HCT116 (cell line): ENCODE measurements at regions not wholly inside any gene's neighbourhood (a gene's known extent, or its start where the extent isn't known, plus 50 kb on each side); places are given as distances from the start of the nearest gene placed in this dataset.

Experiments
- ATAC-seq: fragments of 200-7000 bp; cut with Tn5 transposase; 2 replicates; pipeline ENCODE4 v1.9.1; 2020; ENCODE audit warnings: mild to moderate bottlenecking, moderate library complexity
- BruUV-seq: library from RNA; stranded (reverse); fragments of 400-500 nt; replicated peaks from 2 replicates; lab custom pipeline; 2021; lab: Mats Ljungman, UMichigan
- CTCF ChIA-PET: fragments of 300-600 bp; sonication (Branson Sonifier 250); formaldehyde crosslinking; loops from one replicate; lab custom pipeline; 2021; ENCODE audit warnings: antibody characterized with exemption; lab: Charles Lee
- POLR2A ChIA-PET: fragments of 300-600, 350-600 bp; sonication (Branson Sonifier 250); formaldehyde crosslinking; loops from one replicate; lab custom pipeline; 2021; ENCODE audit warnings: antibody characterized with exemption; lab: Charles Lee
- RAD21 ChIA-PET, 2 experiments: fragments of 300-600 bp; sonication (Branson Sonifier 250); formaldehyde crosslinking; loops; one replicate each; lab custom pipeline; 2023; ENCODE audit warnings: low total read pairs in 2 of 2; ENCODE audit not compliant: uncharacterized antibody in 2 of 2, unreplicated experiment in 2 of 2, low non-redundant PET in 1 of 2; lab: Charles Lee
- DNase-seq: peaks from one replicate; pipeline ENCODE4 v3.0.0-alpha.2; 2010; ENCODE audit warnings: low read depth, low spot score
- H2AFZ ChIP-seq: fragments of 200-600 bp; shearing (Covaris generic), sonication (generic); 2 replicates; pipeline ENCODE4 v1.6.1; 2017; ENCODE audit warnings: low read depth, mixed run types, mixed read lengths, antibody characterized with exemption, low read length; ENCODE audit not compliant: poor library complexity, severe bottlenecking
- H3K27ac ChIP-seq: 2 replicates; pipeline ENCODE4 v1.5.1; 2012; ENCODE audit warnings: low read depth, low read length
- H3K27me3 ChIP-seq: fragments of 200-600 bp; sonication (generic); 2 replicates; pipeline ENCODE4 v1.6.1; 2016; ENCODE audit warnings: mixed run types, low read length, mixed read lengths; ENCODE audit not compliant: insufficient read depth
- H3K36me3 ChIP-seq, 2 experiments: fragments of 200-500 bp in 1 of 2; fragments of 200-600 bp in 1 of 2; sonication (Bioruptor generic) in 1 of 2; sonication (generic) in 1 of 2; 2 replicates each; pipeline versions ENCODE4 v1.5.1 to v1.6.1; 2014 to 2016; ENCODE audit warnings: low read length in 2 of 2, inconsistent platforms in 1 of 2, mixed read lengths in 1 of 2, mixed run types in 1 of 2; ENCODE audit not compliant: insufficient read depth in 2 of 2, control insufficient read depth in 1 of 2
- H3K4me1 ChIP-seq, 2 experiments: fragments of 200-600 bp in 1 of 2; sonication (generic) in 1 of 2; 2 replicates each; pipeline versions ENCODE4 v1.5.1 to v1.6.1; 2012 to 2017; ENCODE audit warnings: low read length in 2 of 2, inconsistent platforms in 1 of 2, mild to moderate bottlenecking in 1 of 2, mixed read lengths in 1 of 2, mixed run types in 1 of 2, moderate library complexity in 1 of 2; ENCODE audit not compliant: insufficient read depth in 2 of 2, control insufficient read depth in 1 of 2
- H3K4me2 ChIP-seq: fragments of 200-600 bp; sonication (generic); 2 replicates; pipeline ENCODE4 v1.6.1; 2017; ENCODE audit warnings: mixed run types, low read length, mixed read lengths
- H3K4me3 ChIP-seq, 2 experiments: fragments of 200-600 bp in 1 of 2; sonication (generic) in 1 of 2; replicated peaks in 1 of 2; 2 replicates each; pipeline ENCODE4 v1.5.1; 2011 to 2016; ENCODE audit warnings: low read length in 2 of 2, control low read depth in 1 of 2, low read depth in 1 of 2, mild to moderate bottlenecking in 1 of 2, mixed read lengths in 1 of 2, mixed run types in 1 of 2
- H3K79me2 ChIP-seq: fragments of 200-600 bp; sonication (generic); 2 replicates; pipeline ENCODE4 v1.6.1; 2017; ENCODE audit warnings: mild to moderate bottlenecking, mixed run types, low read length, moderate library complexity, mixed read lengths; ENCODE audit not compliant: insufficient read depth
- H3K9ac ChIP-seq: fragments of 200-600 bp; sonication (generic); 2 replicates; pipeline ENCODE4 v1.6.1; 2016; ENCODE audit warnings: low read length, mixed read lengths
- H3K9me2 ChIP-seq: fragments of 200-600 bp; sonication (generic), shearing (Covaris generic); 2 replicates; pipeline ENCODE4 v1.6.1; 2017; ENCODE audit warnings: mixed run types, mild to moderate bottlenecking, moderate library complexity; ENCODE audit not compliant: insufficient read depth
- H3K9me3 ChIP-seq, 2 experiments: fragments of 200-500 bp in 1 of 2; fragments of 200-600 bp in 1 of 2; sonication (Bioruptor generic) in 1 of 2; sonication (generic) in 1 of 2; 2 replicates each; pipeline ENCODE4 v1.6.1; 2014 to 2017; ENCODE audit warnings: low read length in 2 of 2, mixed read lengths in 2 of 2, inconsistent platforms in 1 of 2, low read depth in 1 of 2, mild to moderate bottlenecking in 1 of 2, mixed run types in 1 of 2, moderate library complexity in 1 of 2; ENCODE audit not compliant: control insufficient read depth in 1 of 2, insufficient read depth in 1 of 2
- H4K20me1 ChIP-seq: fragments of 200-600 bp; sonication (generic), shearing (Covaris generic); 2 replicates; pipeline ENCODE4 v1.6.1; 2017; ENCODE audit warnings: mixed run types, mild to moderate bottlenecking, moderate library complexity; ENCODE audit not compliant: insufficient read depth
- CBX3 ChIP-seq: IDR thresholded peaks from 2 replicates; pipeline ENCODE4 v1.6.1; 2012; ENCODE audit warnings: low read depth
- CEBPB ChIP-seq: IDR thresholded peaks from 2 replicates; pipeline ENCODE4 v1.6.1; 2012; ENCODE audit warnings: low read depth
- EGR1 ChIP-seq: IDR thresholded peaks from 2 replicates; pipeline ENCODE4 v1.6.1; 2012; ENCODE audit warnings: low read depth
- EZH2phosphoT487 ChIP-seq: fragments of 200-600 bp; IDR thresholded peaks from 2 replicates; pipeline ENCODE4 v1.6.1; 2018; ENCODE audit warnings: antibody characterized with exemption, borderline replicate concordance
- POLR2AphosphoS5 ChIP-seq: IDR thresholded peaks from 2 replicates; pipeline ENCODE4 v1.6.1; 2011; ENCODE audit warnings: mild to moderate bottlenecking, low read depth, low read length, moderate library complexity
- RAD21 ChIP-seq: IDR thresholded peaks from 2 replicates; pipeline ENCODE4 v1.6.1; 2012; ENCODE audit warnings: low read depth, mild to moderate bottlenecking
- SRF ChIP-seq: IDR thresholded peaks from 2 replicates; pipeline ENCODE4 v1.6.1; 2012; ENCODE audit warnings: low read depth
- TCF7L2 ChIP-seq: IDR thresholded peaks from 2 replicates; pipeline ENCODE4 v1.7.0; 2011; ENCODE audit warnings: borderline replicate concordance, inconsistent platforms; ENCODE audit not compliant: insufficient read depth, insufficient read length; ENCODE audit errors: extremely low read depth
- ZFX ChIP-seq: fragments of 450-650 bp; IDR thresholded peaks from 2 replicates; pipeline ENCODE4 v1.6.1; 2017
- ZNF274 ChIP-seq: fragments of 200-500 bp; sonication (Bioruptor generic); IDR thresholded peaks from 2 replicates; pipeline ENCODE4 v1.6.1; 2014; ENCODE audit warnings: mild to moderate bottlenecking, low read depth, low read length, inconsistent platforms
- intact Hi-C: fragments of 100-400 bp; cut with micrococcal nuclease; formaldehyde crosslinking; loops from 2 replicates; pipeline ENCODE4 v1.10.0; 2022
- TF ChIP-seq, protein P1 (sequence below): IDR thresholded peaks from 2 replicates; pipeline ENCODE4 v1.6.1; 2012
- TF ChIP-seq, protein P2 (sequence below), 3 experiments: fragments of 200-600 bp in 1 of 3; sonication (generic) in 1 of 3; IDR thresholded peaks in 2 of 3; conservative IDR thresholded peaks in 1 of 3; 2 replicates each; pipeline ENCODE4 v1.5.1; 2012 to 2017; ENCODE audit warnings: low read depth in 2 of 3, low read length in 2 of 3, antibody characterized with exemption in 1 of 3, borderline replicate concordance in 1 of 3, control low read depth in 1 of 3, mild to moderate bottlenecking in 1 of 3, mixed read lengths in 1 of 3, mixed run types in 1 of 3, moderate library complexity in 1 of 3; ENCODE audit not compliant: insufficient read depth in 1 of 3
- TF ChIP-seq, protein P3 (sequence below): IDR thresholded peaks from 2 replicates; pipeline ENCODE4 v1.6.1; 2012; ENCODE audit warnings: low read depth

DNA sequence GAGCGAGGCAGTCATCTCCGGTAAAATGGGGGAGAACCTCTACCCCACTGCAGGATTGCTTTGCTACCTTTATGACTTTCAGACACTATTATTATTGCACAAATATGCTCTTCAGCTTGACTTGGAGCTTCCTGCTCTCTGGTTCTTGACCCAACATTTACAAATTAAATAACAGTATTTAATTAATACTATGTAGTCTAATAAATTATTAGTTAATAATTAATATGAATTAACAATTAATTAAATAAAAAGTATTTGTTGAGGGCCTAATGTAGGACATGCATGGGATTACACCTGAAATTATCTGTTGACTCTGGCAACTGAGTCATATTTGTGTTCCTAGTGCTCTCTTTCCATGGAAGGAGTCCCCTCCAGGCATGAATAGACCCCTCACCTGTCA is 359.9 kb downstream of the SIPA1L2 start:
- CTCF ChIA-PET = no interaction called here

More for the DNA sequence above, 359.9 kb downstream of the SIPA1L2 start:
- ChIA-PET POLR2A (no interaction called here), RAD21 (no interaction called here)
- no peak for DNase-seq
- Histone ChIP-seq H3K27me3 (no peaks in the 10 kb centered on the region), H3K27ac (no peak overlapping the region), H3K4me2 (no peak overlapping the region), H3K4me1 (no peaks in the 10 kb centered on the region), H3K79me2 (no peaks in the 10 kb centered on the region), H3K36me3 (no peaks in the 10 kb centered on the region), H3K9ac (no peak overlapping the region), H3K4me3 (no peak overlapping the region), H3K9me3 (no peaks in the 10 kb centered on the region), H4K20me1 (no peaks in the 10 kb centered on the region), H2AFZ (no peak overlapping the region), H3K9me2 (no peaks in the 10 kb centered on the region)
- TF ChIP-seq CBX3 (no peak), ZFX (no peak), EZH2phosphoT487 (no peak), TCF7L2 (no peak), ZNF274 (no peak), CEBPB (no peak), SRF (no peak), EGR1 (no peak), RAD21 (no peak), POLR2AphosphoS5 (no peak)
- TF ChIP-seq, protein P1, sequence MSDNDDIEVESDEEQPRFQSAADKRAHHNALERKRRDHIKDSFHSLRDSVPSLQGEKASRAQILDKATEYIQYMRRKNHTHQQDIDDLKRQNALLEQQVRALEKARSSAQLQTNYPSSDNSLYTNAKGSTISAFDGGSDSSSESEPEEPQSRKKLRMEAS = no peak
- TF ChIP-seq, protein P2, sequence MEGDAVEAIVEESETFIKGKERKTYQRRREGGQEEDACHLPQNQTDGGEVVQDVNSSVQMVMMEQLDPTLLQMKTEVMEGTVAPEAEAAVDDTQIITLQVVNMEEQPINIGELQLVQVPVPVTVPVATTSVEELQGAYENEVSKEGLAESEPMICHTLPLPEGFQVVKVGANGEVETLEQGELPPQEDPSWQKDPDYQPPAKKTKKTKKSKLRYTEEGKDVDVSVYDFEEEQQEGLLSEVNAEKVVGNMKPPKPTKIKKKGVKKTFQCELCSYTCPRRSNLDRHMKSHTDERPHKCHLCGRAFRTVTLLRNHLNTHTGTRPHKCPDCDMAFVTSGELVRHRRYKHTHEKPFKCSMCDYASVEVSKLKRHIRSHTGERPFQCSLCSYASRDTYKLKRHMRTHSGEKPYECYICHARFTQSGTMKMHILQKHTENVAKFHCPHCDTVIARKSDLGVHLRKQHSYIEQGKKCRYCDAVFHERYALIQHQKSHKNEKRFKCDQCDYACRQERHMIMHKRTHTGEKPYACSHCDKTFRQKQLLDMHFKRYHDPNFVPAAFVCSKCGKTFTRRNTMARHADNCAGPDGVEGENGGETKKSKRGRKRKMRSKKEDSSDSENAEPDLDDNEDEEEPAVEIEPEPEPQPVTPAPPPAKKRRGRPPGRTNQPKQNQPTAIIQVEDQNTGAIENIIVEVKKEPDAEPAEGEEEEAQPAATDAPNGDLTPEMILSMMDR (IDR thresholded peaks at IDR 0.05 in 2 of 3, conservative IDR thresholded peaks at IDR 0.05 in 1 of 3; ENCODE audit: borderline replicate concordance in 1 of 3, insufficient read depth in 1 of 3, low read depth in 2 of 3, low read length in 2 of 3) = no peak
- TF ChIP-seq, protein P3, sequence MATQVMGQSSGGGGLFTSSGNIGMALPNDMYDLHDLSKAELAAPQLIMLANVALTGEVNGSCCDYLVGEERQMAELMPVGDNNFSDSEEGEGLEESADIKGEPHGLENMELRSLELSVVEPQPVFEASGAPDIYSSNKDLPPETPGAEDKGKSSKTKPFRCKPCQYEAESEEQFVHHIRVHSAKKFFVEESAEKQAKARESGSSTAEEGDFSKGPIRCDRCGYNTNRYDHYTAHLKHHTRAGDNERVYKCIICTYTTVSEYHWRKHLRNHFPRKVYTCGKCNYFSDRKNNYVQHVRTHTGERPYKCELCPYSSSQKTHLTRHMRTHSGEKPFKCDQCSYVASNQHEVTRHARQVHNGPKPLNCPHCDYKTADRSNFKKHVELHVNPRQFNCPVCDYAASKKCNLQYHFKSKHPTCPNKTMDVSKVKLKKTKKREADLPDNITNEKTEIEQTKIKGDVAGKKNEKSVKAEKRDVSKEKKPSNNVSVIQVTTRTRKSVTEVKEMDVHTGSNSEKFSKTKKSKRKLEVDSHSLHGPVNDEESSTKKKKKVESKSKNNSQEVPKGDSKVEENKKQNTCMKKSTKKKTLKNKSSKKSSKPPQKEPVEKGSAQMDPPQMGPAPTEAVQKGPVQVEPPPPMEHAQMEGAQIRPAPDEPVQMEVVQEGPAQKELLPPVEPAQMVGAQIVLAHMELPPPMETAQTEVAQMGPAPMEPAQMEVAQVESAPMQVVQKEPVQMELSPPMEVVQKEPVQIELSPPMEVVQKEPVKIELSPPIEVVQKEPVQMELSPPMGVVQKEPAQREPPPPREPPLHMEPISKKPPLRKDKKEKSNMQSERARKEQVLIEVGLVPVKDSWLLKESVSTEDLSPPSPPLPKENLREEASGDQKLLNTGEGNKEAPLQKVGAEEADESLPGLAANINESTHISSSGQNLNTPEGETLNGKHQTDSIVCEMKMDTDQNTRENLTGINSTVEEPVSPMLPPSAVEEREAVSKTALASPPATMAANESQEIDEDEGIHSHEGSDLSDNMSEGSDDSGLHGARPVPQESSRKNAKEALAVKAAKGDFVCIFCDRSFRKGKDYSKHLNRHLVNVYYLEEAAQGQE = no peak
- no peak for ATAC-seq
- BruUV-seq = no TSS peak
- intact Hi-C loops = no loop called here
